Neural crest cell (in vitro differentiated cells): ENCODE measurements at regions not wholly inside any gene's neighbourhood (a gene's known extent, or its start where the extent isn't known, plus 50 kb on each side); places are given as distances from the start of the nearest gene placed in this dataset.

Experiments
- DNase-seq: peaks from one replicate; pipeline ENCODE4 v3.0.0; 2021; ENCODE audit warnings: low read depth, mixed read lengths, low spot score
- H3K27ac Mint-ChIP-seq: one replicate; pipeline ENCODE4 v1.8.0; 2021; ENCODE audit warnings: mild to moderate bottlenecking, mixed read lengths; ENCODE audit not compliant: unreplicated experiment
- H3K27me3 Mint-ChIP-seq: 2 replicates; pipeline ENCODE4 v1.8.0; 2021; ENCODE audit warnings: low read depth, mild to moderate bottlenecking, mixed read lengths
- H3K36me3 Mint-ChIP-seq: 2 replicates; pipeline ENCODE4 v1.8.0; 2021; ENCODE audit warnings: low read depth, mild to moderate bottlenecking, mixed read lengths
- H3K4me1 Mint-ChIP-seq: 2 replicates; pipeline ENCODE4 v1.8.0; 2021; ENCODE audit warnings: mixed read lengths
- H3K4me3 Mint-ChIP-seq: one replicate; pipeline ENCODE4 v1.8.0; 2021; ENCODE audit warnings: mild to moderate bottlenecking, mixed read lengths
- H3K9me3 Mint-ChIP-seq: 2 replicates; pipeline ENCODE4 v1.8.0; 2021; ENCODE audit warnings: mixed read lengths
- TF ChIP-seq, protein P1 (sequence below): fragments of 200-600 bp; sonication (generic); conservative IDR thresholded peaks from 2 replicates; pipeline ENCODE4 v1.5.0; 2021; ENCODE audit warnings: antibody characterized with exemption, mild to moderate bottlenecking

DNA sequence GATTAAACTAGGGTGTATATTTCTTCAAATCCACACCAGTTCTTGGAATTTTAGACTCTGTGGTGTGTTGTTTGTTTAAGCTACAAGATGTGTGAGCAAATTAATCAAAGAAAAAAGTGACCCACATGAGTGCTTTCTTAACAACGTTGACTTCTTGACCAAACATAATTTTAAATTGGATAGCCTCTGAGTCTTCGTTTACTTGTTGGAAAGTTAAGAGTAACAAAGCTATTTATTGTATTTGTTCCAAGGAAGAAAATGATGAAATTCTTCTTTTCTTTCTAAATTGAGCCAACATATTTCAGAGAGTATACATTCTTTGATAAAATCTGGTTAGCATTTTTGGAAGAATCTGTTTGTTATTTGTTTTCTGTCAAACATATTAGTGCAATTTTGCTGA is 99.9 kb upstream of the IGSF10 start:
- Mint-ChIP-seq H3K4me3 (no peak overlapping the region), H3K27me3 (no peaks in the 10 kb centered on the region), H3K27ac (no peak overlapping the region), H3K4me1 (no peaks in the 10 kb centered on the region), H3K9me3 (no peaks in the 10 kb centered on the region), H3K36me3 (no peaks in the 10 kb centered on the region)
- TF ChIP-seq, protein P1, sequence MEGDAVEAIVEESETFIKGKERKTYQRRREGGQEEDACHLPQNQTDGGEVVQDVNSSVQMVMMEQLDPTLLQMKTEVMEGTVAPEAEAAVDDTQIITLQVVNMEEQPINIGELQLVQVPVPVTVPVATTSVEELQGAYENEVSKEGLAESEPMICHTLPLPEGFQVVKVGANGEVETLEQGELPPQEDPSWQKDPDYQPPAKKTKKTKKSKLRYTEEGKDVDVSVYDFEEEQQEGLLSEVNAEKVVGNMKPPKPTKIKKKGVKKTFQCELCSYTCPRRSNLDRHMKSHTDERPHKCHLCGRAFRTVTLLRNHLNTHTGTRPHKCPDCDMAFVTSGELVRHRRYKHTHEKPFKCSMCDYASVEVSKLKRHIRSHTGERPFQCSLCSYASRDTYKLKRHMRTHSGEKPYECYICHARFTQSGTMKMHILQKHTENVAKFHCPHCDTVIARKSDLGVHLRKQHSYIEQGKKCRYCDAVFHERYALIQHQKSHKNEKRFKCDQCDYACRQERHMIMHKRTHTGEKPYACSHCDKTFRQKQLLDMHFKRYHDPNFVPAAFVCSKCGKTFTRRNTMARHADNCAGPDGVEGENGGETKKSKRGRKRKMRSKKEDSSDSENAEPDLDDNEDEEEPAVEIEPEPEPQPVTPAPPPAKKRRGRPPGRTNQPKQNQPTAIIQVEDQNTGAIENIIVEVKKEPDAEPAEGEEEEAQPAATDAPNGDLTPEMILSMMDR = no peak
- DNase-seq = no peak

DNA sequence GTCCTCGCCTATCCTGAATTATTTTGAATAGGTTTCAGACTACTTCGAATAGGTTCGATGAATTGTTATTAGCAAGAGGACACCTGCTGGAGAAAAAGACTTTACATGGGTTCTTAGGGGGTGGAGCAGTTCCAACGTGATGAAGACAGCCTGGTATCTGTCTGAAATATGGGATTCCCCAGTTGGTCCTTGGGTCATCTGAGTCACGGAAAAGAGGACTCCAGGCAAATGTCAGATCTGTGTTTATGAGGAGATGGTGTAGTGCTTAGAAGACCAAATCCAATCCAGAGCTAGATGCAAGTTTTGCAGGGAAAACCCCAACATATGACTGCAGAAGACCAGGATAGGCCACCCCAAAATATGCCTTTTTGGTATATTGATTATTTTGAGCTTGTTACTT is 98.9 kb upstream of the IGSF10 start:
- H3K27me3 Mint-ChIP-seq = no peaks in the 10 kb centered on the region
- no peak overlapping the region for H3K27ac Mint-ChIP-seq
- H3K4me1 Mint-ChIP-seq = no peaks in the 10 kb centered on the region
- TF ChIP-seq, protein P1 = no peak
- no peaks in the 10 kb centered on the region for H3K9me3 Mint-ChIP-seq
- DNase-seq = no peak
- no peaks in the 10 kb centered on the region for H3K36me3 Mint-ChIP-seq
- no peak overlapping the region for H3K4me3 Mint-ChIP-seq

DNA sequence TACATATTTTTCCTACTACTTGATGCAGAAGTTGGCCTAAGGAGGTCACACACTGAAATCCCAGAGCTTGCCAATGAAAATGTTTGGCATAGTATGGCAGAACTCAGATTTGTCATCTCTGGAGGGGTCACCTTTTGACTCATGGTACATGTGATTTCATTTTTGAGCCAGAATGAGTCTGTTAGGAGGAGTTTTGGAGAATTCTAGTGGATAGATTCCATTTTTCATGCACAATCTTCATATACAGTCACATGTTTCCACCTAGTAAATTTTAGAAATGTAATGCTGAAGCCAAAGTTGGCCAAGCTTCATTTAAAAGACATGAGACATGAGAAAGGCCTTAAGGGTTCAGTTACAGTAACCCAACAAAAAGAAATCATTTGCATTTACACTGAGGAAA is 97.8 kb upstream of the IGSF10 start:
- Mint-ChIP-seq H3K4me3 (no peak overlapping the region), H3K4me1 (no peaks in the 10 kb centered on the region), H3K36me3 (no peaks in the 10 kb centered on the region), H3K27ac (no peak overlapping the region), H3K9me3 (no peaks in the 10 kb centered on the region), H3K27me3 (no peaks in the 10 kb centered on the region)
- no peak for DNase-seq
- TF ChIP-seq, protein P1 = no peak

DNA sequence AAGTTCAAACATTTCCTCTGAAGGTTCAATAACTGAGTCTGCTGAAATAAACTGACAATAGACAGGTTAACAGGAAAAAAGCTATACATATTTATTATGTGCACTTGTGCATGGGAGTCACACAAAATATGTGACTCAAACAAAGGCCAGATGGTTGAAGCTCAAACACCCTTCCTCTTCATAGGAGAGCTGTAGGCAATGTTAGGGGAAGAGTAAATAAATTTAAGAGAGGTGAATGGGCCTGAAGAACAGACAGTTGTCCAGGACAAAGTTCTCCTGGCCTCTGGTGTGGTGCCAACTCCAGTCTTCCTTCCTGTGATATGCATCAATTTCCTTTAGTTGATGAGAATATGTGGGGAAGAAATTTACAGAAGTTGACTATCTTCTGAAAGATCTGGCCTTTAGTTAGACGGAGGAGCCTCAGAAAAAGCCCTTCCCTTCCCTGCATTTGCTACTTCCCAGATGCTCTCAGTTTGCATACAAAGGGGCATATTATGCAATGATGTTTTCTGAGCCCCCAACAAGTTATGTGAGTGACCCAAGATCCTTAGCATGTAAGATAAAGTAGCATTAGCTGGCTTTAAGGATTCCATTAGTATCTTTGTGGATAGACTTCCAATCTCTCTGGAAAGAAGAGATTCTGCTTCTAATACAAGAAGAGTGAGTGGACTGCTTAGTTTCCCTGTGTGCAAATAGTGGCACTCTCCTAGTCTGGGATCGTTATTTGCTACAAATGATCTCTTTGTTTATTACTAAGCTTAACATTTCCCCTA is 96.4 kb upstream of the IGSF10 start:
- Mint-ChIP-seq H3K27me3 (no peaks in the 10 kb centered on the region), H3K9me3 (no peaks in the 10 kb centered on the region), H3K27ac (no peak overlapping the region), H3K4me3 (no peak overlapping the region), H3K4me1 (no peaks in the 10 kb centered on the region), H3K36me3 (no peaks in the 10 kb centered on the region)
- no peak for DNase-seq
- TF ChIP-seq, protein P1 = no peak

DNA sequence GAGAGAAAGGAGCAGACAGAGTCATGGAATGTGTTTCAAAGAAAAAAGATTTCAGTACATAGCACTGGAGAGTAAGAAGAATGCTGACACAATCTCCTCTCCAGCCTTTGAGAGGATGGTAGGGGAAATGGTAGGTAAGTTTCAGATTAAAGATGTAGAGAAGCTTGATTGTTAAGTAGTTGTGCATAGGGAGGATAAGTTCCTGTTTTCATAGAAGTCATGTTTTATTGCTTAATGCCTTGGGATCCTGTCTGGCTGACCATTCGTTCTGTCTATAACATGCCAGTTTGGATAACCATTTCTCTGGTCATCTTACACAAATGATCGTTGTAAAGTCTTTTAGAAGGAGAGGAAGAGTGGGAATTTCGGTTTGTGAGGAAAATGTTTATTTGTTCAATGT is 95.7 kb upstream of the IGSF10 start:
- no peaks in the 10 kb centered on the region for H3K36me3 Mint-ChIP-seq
- TF ChIP-seq, protein P1 = no peak
- no peaks in the 10 kb centered on the region for H3K9me3 Mint-ChIP-seq
- H3K27ac Mint-ChIP-seq = no peak overlapping the region
- no peaks in the 10 kb centered on the region for H3K4me1 Mint-ChIP-seq
- DNase-seq = no peak
- no peaks in the 10 kb centered on the region for H3K27me3 Mint-ChIP-seq
- no peak overlapping the region for H3K4me3 Mint-ChIP-seq
